H9 (cell line): ENCODE measurements at regions not wholly inside any gene's neighbourhood (a gene's known extent, or its start where the extent isn't known, plus 50 kb on each side); places are given as distances from the start of the nearest gene placed in this dataset.

Source experiments
- DNase-seq: peaks from one replicate; pipeline ENCODE4 v3.0.0-alpha.2; 2017
- H2AFZ ChIP-seq: one replicate; pipeline ENCODE4 v1.6.1; 2013; ENCODE audit warnings: mild to moderate bottlenecking, low read length, control low read depth, moderate library complexity
- H2AK5ac ChIP-seq: 2 replicates; pipeline ENCODE4 v1.6.1; 2013; ENCODE audit warnings: low read length, control low read depth, mixed read lengths; ENCODE audit not compliant: insufficient read length
- H2BK120ac ChIP-seq: one replicate; pipeline ENCODE4 v1.6.1; 2013; ENCODE audit warnings: low read depth, mild to moderate bottlenecking, low read length, control low read depth, inconsistent platforms; ENCODE audit not compliant: poor library complexity, severe bottlenecking
- H2BK12ac ChIP-seq: 2 replicates; pipeline ENCODE4 v1.6.1; 2013; ENCODE audit warnings: low read length, control low read depth, mixed read lengths, low read depth; ENCODE audit not compliant: insufficient read length
- H2BK15ac ChIP-seq: 2 replicates; pipeline ENCODE4 v1.6.1; 2013; ENCODE audit warnings: low read depth, low read length, control low read depth
- H2BK20ac ChIP-seq: one replicate; pipeline ENCODE4 v1.6.1; 2013; ENCODE audit warnings: low read depth, mild to moderate bottlenecking, low read length, control low read depth, inconsistent platforms; ENCODE audit not compliant: poor library complexity, severe bottlenecking
- H2BK5ac ChIP-seq: 2 replicates; pipeline ENCODE4 v1.6.1; 2013; ENCODE audit warnings: low read length, control low read depth, mixed read lengths; ENCODE audit not compliant: insufficient read length
- H3K14ac ChIP-seq: 2 replicates; pipeline ENCODE4 v1.6.1; 2013; ENCODE audit warnings: low read length, control low read depth; ENCODE audit not compliant: insufficient read depth
- H3K18ac ChIP-seq: 2 replicates; pipeline ENCODE4 v1.6.1; 2013; ENCODE audit warnings: low read depth, mild to moderate bottlenecking, mixed read lengths, low read length, control low read depth; ENCODE audit not compliant: insufficient read length
- H3K23ac ChIP-seq: 2 replicates; pipeline ENCODE4 v1.6.1; 2013; ENCODE audit warnings: low read length, control low read depth, mixed read lengths, low read depth; ENCODE audit not compliant: insufficient read length
- H3K23me2 ChIP-seq: 2 replicates; pipeline ENCODE4 v1.6.1; 2013; ENCODE audit warnings: low read depth, mild to moderate bottlenecking, mixed read lengths, low read length, control low read depth; ENCODE audit not compliant: insufficient read length, poor library complexity, severe bottlenecking
- H3K27ac ChIP-seq: 2 replicates; pipeline ENCODE4 v1.5.1; 2013; ENCODE audit warnings: low read length, control low read depth, mixed read lengths, low read depth; ENCODE audit not compliant: insufficient read length
- H3K27me3 ChIP-seq: 2 replicates; pipeline ENCODE4 v1.6.1; 2013; ENCODE audit warnings: low read length, control low read depth, inconsistent platforms; ENCODE audit not compliant: insufficient read depth
- H3K4ac ChIP-seq: 2 replicates; pipeline ENCODE4 v1.6.1; 2013; ENCODE audit warnings: low read depth, mild to moderate bottlenecking, control low read depth, inconsistent platforms, low read length, moderate library complexity
- H3K4me1 ChIP-seq: 2 replicates; pipeline ENCODE4 v1.6.1; 2013; ENCODE audit warnings: low read length, control low read depth, inconsistent platforms; ENCODE audit not compliant: insufficient read depth
- H3K4me2 ChIP-seq: 2 replicates; pipeline ENCODE4 v1.6.1; 2013; ENCODE audit warnings: low read length, control low read depth, mixed read lengths; ENCODE audit not compliant: insufficient read length, insufficient read depth
- H3K56ac ChIP-seq: 2 replicates; pipeline ENCODE4 v1.6.1; 2013; ENCODE audit warnings: low read depth, mild to moderate bottlenecking, mixed read lengths, low read length, control low read depth; ENCODE audit not compliant: insufficient read length
- H3K79me1 ChIP-seq: 2 replicates; pipeline ENCODE4 v1.6.1; 2013; ENCODE audit warnings: low read depth, mild to moderate bottlenecking, moderate library complexity, low read length, control low read depth, inconsistent platforms; ENCODE audit not compliant: insufficient read depth, poor library complexity, severe bottlenecking
- H3K79me2 ChIP-seq: 2 replicates; pipeline ENCODE4 v1.6.1; 2013; ENCODE audit warnings: low read length, control low read depth, inconsistent platforms; ENCODE audit not compliant: insufficient read depth
- H3K9ac ChIP-seq: 2 replicates; pipeline ENCODE4 v1.6.1; 2013; ENCODE audit warnings: low read length, control low read depth, mixed read lengths; ENCODE audit not compliant: insufficient read length; ENCODE audit errors: extremely low read depth
- H3K9me3 ChIP-seq: one replicate; pipeline ENCODE4 v1.6.1; 2013; ENCODE audit warnings: low read depth, low read length, inconsistent platforms; ENCODE audit not compliant: control insufficient read depth
- H3T11ph ChIP-seq: one replicate; pipeline ENCODE4 v1.6.1; 2013; ENCODE audit warnings: mild to moderate bottlenecking, low read length, control low read depth, inconsistent platforms
- H4K20me1 ChIP-seq: one replicate; pipeline ENCODE4 v1.6.1; 2013; ENCODE audit not compliant: control insufficient read depth, insufficient read length, insufficient read depth
- H4K5ac ChIP-seq: 2 replicates; pipeline ENCODE4 v1.6.1; 2013; ENCODE audit warnings: low read depth, mild to moderate bottlenecking, mixed read lengths, low read length, control low read depth; ENCODE audit not compliant: insufficient read length
- H4K8ac ChIP-seq: replicated peaks from 2 replicates; pipeline ENCODE4 v1.6.1; 2013; ENCODE audit warnings: low read length, control low read depth, mixed read lengths, low read depth; ENCODE audit not compliant: insufficient read length
- H4K91ac ChIP-seq: 2 replicates; pipeline ENCODE4 v1.6.1; 2013; ENCODE audit warnings: low read depth, mild to moderate bottlenecking, moderate library complexity, mixed read lengths, low read length, control low read depth; ENCODE audit not compliant: insufficient read length
- H3K27ac Mint-ChIP-seq, 3 experiments: 2 replicates in 2 of 3; 3 replicates in 1 of 3; pipeline ENCODE4 v1.8.0; 2020 to 2021; ENCODE audit warnings: mixed read lengths in 3 of 3, mild to moderate bottlenecking in 1 of 3, moderate library complexity in 1 of 3
- H3K27me3 Mint-ChIP-seq: 2 replicates; pipeline ENCODE4 v1.8.0; 2021; ENCODE audit warnings: low read depth, mild to moderate bottlenecking, moderate library complexity, mixed read lengths
- H3K36me3 Mint-ChIP-seq, 3 experiments: 2 replicates in 2 of 3; 3 replicates in 1 of 3; pipeline ENCODE4 v1.8.0; 2020 to 2021; ENCODE audit warnings: low read depth in 3 of 3, mixed read lengths in 3 of 3; ENCODE audit not compliant: insufficient read depth in 1 of 3
- H3K4me1 Mint-ChIP-seq, 2 experiments: 2 replicates each; pipeline ENCODE4 v1.8.0; 2020; ENCODE audit warnings: mixed read lengths in 2 of 2
- H3K4me3 Mint-ChIP-seq, 2 experiments: 2 replicates in 1 of 2; 3 replicates in 1 of 2; pipeline ENCODE4 v1.8.0; 2020 to 2021; ENCODE audit warnings: mild to moderate bottlenecking in 2 of 2, mixed read lengths in 2 of 2, moderate library complexity in 1 of 2
- H3K9me3 Mint-ChIP-seq, 2 experiments: 2 replicates in 1 of 2; 3 replicates in 1 of 2; pipeline ENCODE4 v1.8.0; 2020; ENCODE audit warnings: mild to moderate bottlenecking in 2 of 2, mixed read lengths in 2 of 2, moderate library complexity in 1 of 2
- CTCF ChIP-seq: fragments of 200-600 bp; sonication (generic); conservative IDR thresholded peaks from 3 replicates; pipeline ENCODE4 v1.8.0; 2021; ENCODE audit warnings: antibody characterized with exemption, mild to moderate bottlenecking
- WGBS: extraction: QIAGEN DNeasy Blood & Tissue Kit; methylation state at CpG from one replicate; pipeline ENCODE4 v1.1.7; 2013; ENCODE audit warnings: missing lambda C conversion rate, low lambda C conversion rate, mixed read lengths; ENCODE audit not compliant: insufficient read length; ENCODE audit errors: extremely low coverage; 5-methylcytosine and 5-hydroxymethylcytosine counted together

- Histone ChIP-seq H4K8ac (no peak overlapping the region), H3T11ph (no peak overlapping the region), H3K4me2 (no peak overlapping the region), H3K23ac (no peak overlapping the region), H2BK20ac (no peak overlapping the region), H2BK12ac (no peak overlapping the region), H3K23me2 (no peaks in the 10 kb centered on the region), H2AK5ac (no peak overlapping the region), H3K9me3 (no peaks in the 10 kb centered on the region), H2BK5ac (no peak overlapping the region), H3K4me1 (no peaks in the 10 kb centered on the region), H2BK120ac (no peak overlapping the region), H3K56ac (no peak overlapping the region), H4K20me1 (no peaks in the 10 kb centered on the region), H4K91ac (no peak overlapping the region), H3K79me2 (no peaks in the 10 kb centered on the region), H3K27ac (no peak overlapping the region), H3K14ac (no peak overlapping the region), H3K18ac (no peak overlapping the region), H3K27me3 (no peaks in the 10 kb centered on the region), H2AFZ (no peak overlapping the region), H3K4ac (no peak overlapping the region), H3K79me1 (no peaks in the 10 kb centered on the region), H4K5ac (no peak overlapping the region), H2BK15ac (no peak overlapping the region), H3K9ac (no peak overlapping the region)
- H3K4me3 Mint-ChIP-seq = no peak overlapping the region
- no peak for TF ChIP-seq CTCF
- DNase-seq = no peak
- no peaks in the 10 kb centered on the region for H3K9me3 Mint-ChIP-seq
- whole genome bisulfite sequencing = no CpG with 5 or more reads among the region's 4 CpGs
- no peaks in the 10 kb centered on the region for H3K27me3 Mint-ChIP-seq
- H3K27ac Mint-ChIP-seq = no peak overlapping the region
- H3K4me1 Mint-ChIP-seq = no peaks in the 10 kb centered on the region
- H3K36me3 Mint-ChIP-seq = no peaks in the 10 kb centered on the region
Measured at GRCh38 chr3:165683947-165684346, 153.3 kb downstream of the BCHE start.
